Keratinocyte (primary cell): ENCODE measurements at regions not wholly inside any gene's neighbourhood (a gene's known extent, or its start where the extent isn't known, plus 50 kb on each side); places are given as distances from the start of the nearest gene placed in this dataset.

ENCODE experiments used
- CTCF ChIP-seq, 3 experiments: IDR thresholded peaks in 1 of 3; conservative IDR thresholded peaks in 1 of 3; optimal IDR thresholded peaks in 1 of 3; 2 replicates in 2 of 3; 3 replicates in 1 of 3; pipeline versions ENCODE3 to v1.5.1; 2011; ENCODE audit warnings: low read length in 3 of 3, mild to moderate bottlenecking in 3 of 3, moderate library complexity in 2 of 3, control low read depth in 1 of 3, inconsistent platforms in 1 of 3; ENCODE audit not compliant: insufficient read depth in 2 of 3; ENCODE audit errors: extremely low read depth in 1 of 3
- EZH2 ChIP-seq: IDR thresholded peaks from one replicate; pipeline ENCODE4 v1.6.1; 2012; ENCODE audit warnings: inconsistent platforms, mild to moderate bottlenecking, low read length, moderate library complexity

- TF ChIP-seq CTCF (optimal IDR thresholded peaks at IDR 0.05 in 1 of 3, IDR thresholded peaks at IDR 0.05 in 1 of 3, conservative IDR thresholded peaks at IDR 0.05 in 1 of 3; ENCODE audit: extremely low read depth in 1 of 3, insufficient read depth in 2 of 3, low read length in 3 of 3) (no peak), EZH2 (no peak)
Measured at GRCh38 chr12:34287437-34287836, 265.1 kb downstream of the ALG10 start.
